CD14-positive monocyte (primary cell): ENCODE measurements at regions not wholly inside any gene's neighbourhood (a gene's known extent, or its start where the extent isn't known, plus 50 kb on each side); places are given as distances from the start of the nearest gene placed in this dataset.

ENCODE experiments used
- DNase-seq, 3 donors: peaks; one replicate each; pipeline ENCODE4 v3.0.0-alpha.2; 2011 to 2022
- H2AFZ ChIP-seq: 2 replicates; pipeline ENCODE4 v1.6.0; 2012; ENCODE audit warnings: mild to moderate bottlenecking, low read depth, low read length, inconsistent platforms; ENCODE audit not compliant: insufficient read depth, poor library complexity, severe bottlenecking
- H3K27ac ChIP-seq, 2 donors: 1 replicate in 1 of 2; 2 replicates in 1 of 2; pipeline ENCODE4 v1.5.1; 2012 to 2013; ENCODE audit warnings: low read length in 2 of 2, control low read depth in 1 of 2, inconsistent platforms in 1 of 2, low read depth in 1 of 2, mild to moderate bottlenecking in 1 of 2
- H3K27me3 ChIP-seq, 2 donors: one replicate each; pipeline versions ENCODE4 v1.6.0 to v1.6.1; 2011 to 2013; ENCODE audit warnings: low read length in 2 of 2; ENCODE audit not compliant: control insufficient read depth in 2 of 2, insufficient read depth in 2 of 2
- H3K36me3 ChIP-seq, 2 donors: replicated peaks in 1 of 2; 1 replicate in 1 of 2; 2 replicates in 1 of 2; pipeline versions ENCODE4 v1.5.1 to v1.6.1; 2012 to 2013; ENCODE audit warnings: low read length in 2 of 2, control low read depth in 1 of 2, inconsistent platforms in 1 of 2, mild to moderate bottlenecking in 1 of 2; ENCODE audit not compliant: insufficient read depth in 2 of 2, control insufficient read depth in 1 of 2
- H3K4me1 ChIP-seq, 2 donors: 1 replicate in 1 of 2; 2 replicates in 1 of 2; pipeline versions ENCODE4 v1.5.1 to v1.6.1; 2012 to 2013; ENCODE audit warnings: low read length in 2 of 2, control low read depth in 1 of 2, inconsistent platforms in 1 of 2, mild to moderate bottlenecking in 1 of 2, moderate library complexity in 1 of 2; ENCODE audit not compliant: insufficient read depth in 2 of 2, control insufficient read depth in 1 of 2
- H3K4me2 ChIP-seq: replicated peaks from 2 replicates; pipeline ENCODE3; 2012; ENCODE audit warnings: low read length, moderate library complexity, mild to moderate bottlenecking; ENCODE audit not compliant: poor library complexity, severe bottlenecking; ENCODE audit errors: extremely low read depth
- H3K4me3 ChIP-seq, 3 experiments: fragments of 200-600 bp in 1 of 3; sonication (generic) in 1 of 3; replicated peaks in 1 of 3; 1 replicate in 2 of 3; 2 replicates in 1 of 3; pipeline ENCODE4 v1.5.1; 2011 to 2013; ENCODE audit warnings: low read length in 3 of 3, mild to moderate bottlenecking in 3 of 3, control low read depth in 2 of 3, low read depth in 2 of 3, inconsistent platforms in 1 of 3, moderate library complexity in 1 of 3
- H3K79me2 ChIP-seq: 2 replicates; pipeline ENCODE4 v1.6.0; 2012; ENCODE audit warnings: mild to moderate bottlenecking, control low read depth, inconsistent platforms, low read length, moderate library complexity; ENCODE audit not compliant: insufficient read depth
- H3K9ac ChIP-seq: 2 replicates; pipeline ENCODE4 v1.6.0; 2017; ENCODE audit warnings: low read length, mild to moderate bottlenecking; ENCODE audit not compliant: insufficient read depth, poor library complexity, severe bottlenecking
- H3K9me3 ChIP-seq, 2 donors: replicated peaks in 1 of 2; 1 replicate in 1 of 2; 2 replicates in 1 of 2; pipeline versions ENCODE4 v1.5.1 to v1.6.1; 2012 to 2013; ENCODE audit warnings: low read length in 2 of 2, control low read depth in 1 of 2; ENCODE audit not compliant: control insufficient read depth in 1 of 2, insufficient read depth in 1 of 2
- H4K20me1 ChIP-seq: 2 replicates; pipeline ENCODE4 v1.6.0; 2012; ENCODE audit warnings: mild to moderate bottlenecking, low read length, control low read depth, moderate library complexity; ENCODE audit not compliant: insufficient read depth
- H3K27ac Mint-ChIP-seq, 7 donors: one replicate each; pipeline ENCODE4 v1.8.0; 2020; ENCODE audit warnings: mild to moderate bottlenecking in 7 of 7, mixed read lengths in 7 of 7, moderate library complexity in 6 of 7, inconsistent platforms in 2 of 7
- H3K27me3 Mint-ChIP-seq, 3 donors: one replicate each; pipeline ENCODE4 v1.8.0; 2021 to 2022; ENCODE audit warnings: low read depth in 3 of 3, mild to moderate bottlenecking in 3 of 3, mixed read lengths in 3 of 3, moderate library complexity in 3 of 3, inconsistent platforms in 1 of 3
- H3K36me3 Mint-ChIP-seq, 2 donors: one replicate each; pipeline ENCODE4 v1.8.0; 2020; ENCODE audit warnings: mixed read lengths in 2 of 2, inconsistent platforms in 1 of 2, mild to moderate bottlenecking in 1 of 2
- H3K4me1 Mint-ChIP-seq: one replicate; pipeline ENCODE4 v1.8.0; 2020; ENCODE audit warnings: mild to moderate bottlenecking, mixed read lengths
- H3K4me3 Mint-ChIP-seq, 2 donors: one replicate each; pipeline ENCODE4 v1.8.0; 2020; ENCODE audit warnings: mild to moderate bottlenecking in 2 of 2, mixed read lengths in 2 of 2, moderate library complexity in 1 of 2
- H3K9me3 Mint-ChIP-seq, 7 donors: one replicate each; pipeline ENCODE4 v1.8.0; 2020 to 2022; ENCODE audit warnings: mixed read lengths in 7 of 7, mild to moderate bottlenecking in 6 of 7, moderate library complexity in 6 of 7, inconsistent platforms in 2 of 7
- CTCF ChIP-seq: fragments of 200-600 bp; IDR thresholded peaks from one replicate; pipeline ENCODE4 v1.8.0; 2022; ENCODE audit warnings: antibody characterized with exemption, mild to moderate bottlenecking
- WGBS: methylation state at CpG from one replicate; pipeline ENCODE4 v1.1.5; 2013; ENCODE audit warnings: missing lambda C conversion rate; ENCODE audit not compliant: insufficient coverage; 5-methylcytosine and 5-hydroxymethylcytosine counted together
- intact Hi-C, 2 donors: fragments of 100-400 bp; cut with micrococcal nuclease; formaldehyde crosslinking; loops; one replicate each; pipeline versions ENCODE4 v1.15.0 to v1.15.1; 2023

GRCh38 chr22:27462190-27462589 lies 339.4 kb downstream of the MN1 start:
- Mint-ChIP-seq H3K27me3 (peaks cover 7 to 12% (median 9%) of the 10 kb centered on the region in 3 donors), H3K27ac (no peak overlapping the region), H3K36me3 (no peaks in the 10 kb centered on the region), H3K9me3 (peaks cover 0 to 2% (median 0%) of the 10 kb centered on the region in 7 donors), H3K4me3 (no peak overlapping the region), H3K4me1 (no peaks in the 10 kb centered on the region)
- H3K4me1 ChIP-seq, result no peaks in the 10 kb centered on the region
- H3K9me3 ChIP-seq, result no peaks in the 10 kb centered on the region
- no peak overlapping the region for H3K27ac ChIP-seq
- no peak overlapping the region for H3K9ac ChIP-seq
- TF ChIP-seq CTCF, result no peak
- no peak overlapping the region for H2AFZ ChIP-seq
- no peak overlapping the region for H3K4me2 ChIP-seq
- no peaks in the 10 kb centered on the region for H4K20me1 ChIP-seq
- intact Hi-C loops, result no loop called here
- H3K36me3 ChIP-seq, result no peaks in the 10 kb centered on the region
- no peak for DNase-seq
- H3K79me2 ChIP-seq, result no peaks in the 10 kb centered on the region
- H3K27me3 ChIP-seq, result no peaks in the 10 kb centered on the region
- no peak overlapping the region for H3K4me3 ChIP-seq
- WGBS, result 76% methylated on average over 7 of the region's 7 CpGs

- H3K9ac ChIP-seq, result no peak overlapping the region
- no peaks in the 10 kb centered on the region for H3K36me3 ChIP-seq
- WGBS, result 87% methylated on average over 10 of the region's 13 CpGs
- H4K20me1 ChIP-seq, result no peaks in the 10 kb centered on the region
- no peak overlapping the region for H2AFZ ChIP-seq
- no peaks in the 10 kb centered on the region for H3K9me3 ChIP-seq
- Mint-ChIP-seq H3K27ac (no peak overlapping the region), H3K9me3 (peaks cover 0 to 2% (median 0%) of the 10 kb centered on the region in 7 donors), H3K4me3 (no peak overlapping the region), H3K27me3 (peaks cover 4 to 7% (median 6%) of the 10 kb centered on the region in 3 donors), H3K36me3 (no peaks in the 10 kb centered on the region), H3K4me1 (no peaks in the 10 kb centered on the region)
- no peaks in the 10 kb centered on the region for H3K27me3 ChIP-seq
- TF ChIP-seq CTCF, result no peak
- no peak overlapping the region for H3K4me3 ChIP-seq
- no peak overlapping the region for H3K4me2 ChIP-seq
- H3K4me1 ChIP-seq, result no peaks in the 10 kb centered on the region
- no peak for DNase-seq
- intact Hi-C loops, result no loop called here
- H3K27ac ChIP-seq, result no peak overlapping the region
- H3K79me2 ChIP-seq, result no peaks in the 10 kb centered on the region
Observed at GRCh38 chr22:27463121-27463660, 338.4 kb downstream of the MN1 start.
